WTC11 (cell line): ENCODE measurements at regions not wholly inside any gene's neighbourhood (a gene's known extent, or its start where the extent isn't known, plus 50 kb on each side); places are given as distances from the start of the nearest gene placed in this dataset.

Experiments
- ATAC-seq: fragments of 200-7000 bp; cut with Tn5 transposase; 2 replicates; pipeline ENCODE4 v1.10.0; 2021; ENCODE audit warnings: mild to moderate bottlenecking, moderate library complexity
- CTCF ChIA-PET: fragments of 300-600 bp; sonication (Branson Sonifier 250); formaldehyde crosslinking; loops from one replicate; lab custom pipeline; 2021; ENCODE audit warnings: antibody characterized with exemption; lab: Charles Lee
- POLR2A ChIA-PET: fragments of 350-600 bp; sonication (Branson Sonifier 250); formaldehyde crosslinking; loops from one replicate; lab custom pipeline; 2021; ENCODE audit warnings: antibody characterized with exemption; lab: Charles Lee
- DNase-seq: peaks from one replicate; pipeline ENCODE4 v3.0.0; 2021; ENCODE audit warnings: low spot score
- H3K27ac Mint-ChIP-seq: 2 replicates; pipeline ENCODE4 v1.8.0; 2021; ENCODE audit warnings: mixed read lengths
- H3K27me3 Mint-ChIP-seq: 2 replicates; pipeline ENCODE4 v1.8.0; 2021; ENCODE audit warnings: low read depth, mild to moderate bottlenecking, moderate library complexity, mixed read lengths
- H3K36me3 Mint-ChIP-seq: 2 replicates; pipeline ENCODE4 v1.8.0; 2021; ENCODE audit warnings: mixed read lengths
- H3K4me1 Mint-ChIP-seq: 2 replicates; pipeline ENCODE4 v1.8.0; 2022; ENCODE audit warnings: mixed read lengths
- H3K4me3 Mint-ChIP-seq: 2 replicates; pipeline ENCODE4 v1.8.0; 2021; ENCODE audit warnings: mild to moderate bottlenecking, moderate library complexity, mixed read lengths
- H3K9me3 Mint-ChIP-seq: 2 replicates; pipeline ENCODE4 v1.8.0; 2021; ENCODE audit warnings: mixed read lengths
- AR ChIP-seq: fragments of 250-450 bp; sonication (Bioruptor Pico); IDR thresholded peaks from 2 replicates; pipeline ENCODE4 v1.9.0; 2021; ENCODE audit warnings: mild to moderate bottlenecking
- ATF1 ChIP-seq: sonication (generic); formaldehyde crosslinking; IDR thresholded peaks from 2 replicates; pipeline ENCODE4 v1.8.1; 2023; ENCODE audit warnings: mild to moderate bottlenecking, moderate library complexity, missing genetic modification reagents
- ATF2 ChIP-seq: sonication (generic); formaldehyde crosslinking; IDR thresholded peaks from 2 replicates; pipeline ENCODE4 v1.8.1; 2022; ENCODE audit warnings: low read depth, missing genetic modification reagents, borderline replicate concordance
- E2F4 ChIP-seq: sonication (generic); formaldehyde crosslinking; IDR thresholded peaks from 2 replicates; pipeline ENCODE4 v1.8.1; 2022; ENCODE audit warnings: low read depth, mild to moderate bottlenecking, moderate library complexity, missing genetic modification reagents, borderline replicate concordance
- GABPB1 ChIP-seq: sonication (generic); formaldehyde crosslinking; IDR thresholded peaks from 2 replicates; pipeline ENCODE4 v1.8.1; 2023; ENCODE audit warnings: mild to moderate bottlenecking, missing genetic modification reagents
- MYBL2 ChIP-seq: sonication (generic); formaldehyde crosslinking; IDR thresholded peaks from 2 replicates; pipeline ENCODE4 v1.8.1; 2023; ENCODE audit warnings: mild to moderate bottlenecking, moderate library complexity, missing genetic modification reagents
- NFATC4 ChIP-seq: fragments of 250-450 bp; sonication (Bioruptor Pico); IDR thresholded peaks from 2 replicates; pipeline ENCODE4 v1.9.0; 2021; ENCODE audit warnings: mild to moderate bottlenecking
- NFYB ChIP-seq: sonication (generic); formaldehyde crosslinking; conservative IDR thresholded peaks from 2 replicates; pipeline ENCODE4 v1.8.0; 2022; ENCODE audit warnings: low read depth, missing genetic modification reagents
- PRDM15 ChIP-seq: sonication (generic); formaldehyde crosslinking; IDR thresholded peaks from 2 replicates; pipeline ENCODE4 v1.8.0; 2022; ENCODE audit warnings: missing genetic modification reagents
- PRRX2 ChIP-seq: fragments of 250-450 bp; sonication (Bioruptor Pico); IDR thresholded peaks from 2 replicates; pipeline ENCODE4 v1.8.0; 2021; ENCODE audit warnings: mild to moderate bottlenecking
- SOX15 ChIP-seq: fragments of 250-450 bp; sonication (Bioruptor Pico); IDR thresholded peaks from 2 replicates; pipeline ENCODE4 v1.9.0; 2021; ENCODE audit warnings: mild to moderate bottlenecking
- ZBTB43 ChIP-seq: sonication (generic); formaldehyde crosslinking; IDR thresholded peaks from 2 replicates; pipeline ENCODE4 v1.8.1; 2023; ENCODE audit warnings: mild to moderate bottlenecking, missing genetic modification reagents
- ZNF121 ChIP-seq: sonication (generic); formaldehyde crosslinking; IDR thresholded peaks from 2 replicates; pipeline ENCODE4 v1.8.0; 2023; ENCODE audit warnings: missing genetic modification reagents
- ZNF232 ChIP-seq: sonication (generic); formaldehyde crosslinking; IDR thresholded peaks from 2 replicates; pipeline ENCODE4 v1.8.0; 2022; ENCODE audit warnings: mild to moderate bottlenecking, missing genetic modification reagents
- ZNF263 ChIP-seq: sonication (generic); formaldehyde crosslinking; IDR thresholded peaks from 2 replicates; pipeline ENCODE4 v1.8.1; 2022; ENCODE audit warnings: low read depth, mild to moderate bottlenecking, moderate library complexity, missing genetic modification reagents
- ZNF416 ChIP-seq: fragments of 250-450 bp; sonication (Bioruptor Pico); IDR thresholded peaks from 2 replicates; pipeline ENCODE4 v1.9.0; 2021; ENCODE audit warnings: mild to moderate bottlenecking, inconsistent platforms
- ZNF425 ChIP-seq: fragments of 250-450 bp; sonication (Bioruptor Pico); conservative IDR thresholded peaks from 2 replicates; pipeline ENCODE4 v1.9.0; 2021; ENCODE audit warnings: mild to moderate bottlenecking

GRCh38 chr6:110547266-110547964 lies 71.0 kb upstream of the SLC22A16 start:
- CTCF ChIA-PET: no interaction called here
- POLR2A ChIA-PET: no interaction called here
- Mint-ChIP-seq H3K4me3 (no peak overlapping the region), H3K4me1 (peaks cover 17% of the 10 kb centered on the region), H3K36me3 (peaks cover 13% of the 10 kb centered on the region), H3K9me3 (peaks cover 39% of the 10 kb centered on the region)
- TF ChIP-seq NFYB: no peak
- no peak for TF ChIP-seq ZNF263 (CRISPR knock-in tag)
- TF ChIP-seq PRDM15: no peak
- TF ChIP-seq ZNF232 (CRISPR knock-in tag): no peak
- TF ChIP-seq ATF2 (CRISPR knock-in tag): no peak
- TF ChIP-seq GABPB1 (CRISPR knock-in tag): no peak
- TF ChIP-seq ZBTB43 (CRISPR knock-in tag): no peak
- TF ChIP-seq, all 79 proteins: peak for 0
- DNase-seq (no peak), ATAC-seq (no peak)
- Mint-ChIP-seq H3K27me3 (peaks cover 3% of the 10 kb centered on the region; the same call in 1 of the 2 replicates), H3K27ac (no peak overlapping the region)

- Mint-ChIP-seq H3K4me1 (peaks cover 7% of the 10 kb centered on the region), H3K27me3 (no peaks in the 10 kb centered on the region; the same call in 1 of the 2 replicates), H3K4me3 (no peak overlapping the region), H3K9me3 (peaks cover 28% of the 10 kb centered on the region), H3K36me3 (peaks cover 13% of the 10 kb centered on the region), H3K27ac (no peak overlapping the region)
- ATAC-seq: no peak
- CTCF ChIA-PET: no interaction called here
- no peak for DNase-seq
- TF ChIP-seq ZNF416 (CRISPR knock-in tag) (no peak), ZNF425 (no peak), ATF1 (CRISPR knock-in tag) (no peak), PRRX2 (CRISPR knock-in tag) (no peak), AR (no peak), MYBL2 (CRISPR knock-in tag) (no peak), ZNF121 (CRISPR knock-in tag) (no peak), ATF2 (CRISPR knock-in tag) (no peak), ZNF263 (CRISPR knock-in tag) (no peak), SOX15 (CRISPR knock-in tag) (no peak), E2F4 (CRISPR knock-in tag) (no peak), NFATC4 (CRISPR knock-in tag) (no peak)
- POLR2A ChIA-PET: no interaction called here
These were observed 68.9 kb upstream of the SLC22A16 start for GRCh38 chr6:110545081-110545872.
